ENCODE measurements at regions not wholly inside any gene's neighbourhood (a gene's known extent, or its start where the extent isn't known, plus 50 kb on each side); places are given as distances from the start of the nearest gene placed in this dataset.

DNA sequence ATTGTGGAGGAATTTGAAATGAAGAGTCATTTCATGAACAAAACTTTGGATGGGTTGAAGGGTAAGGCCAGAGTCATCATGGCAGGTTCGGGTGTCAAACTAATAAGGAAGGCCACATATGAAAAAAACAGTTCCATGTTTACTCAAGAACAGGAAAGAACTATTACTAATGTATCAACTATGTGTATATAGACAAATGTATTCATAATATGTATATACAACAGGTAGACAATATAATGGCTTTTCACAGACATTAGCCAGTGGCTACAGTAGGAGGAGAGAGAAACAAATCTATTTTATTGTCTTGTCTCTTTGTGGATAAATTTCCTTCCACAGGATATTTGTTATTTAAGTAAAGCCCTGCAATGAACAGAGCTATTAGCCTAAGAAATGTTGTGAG is 101.1 kb downstream of the CBLL2 start:
- no peak for TF ChIP-seq RAD21 (conservative IDR thresholded peaks at IDR 0.05)
- no peak for TF ChIP-seq SMC3 (conservative IDR thresholded peaks at IDR 0.05; ENCODE audit: poor library complexity)
- no peak for TF ChIP-seq POLR2AphosphoS5 (IDR thresholded peaks at IDR 0.05)
- TF ChIP-seq EP300 (conservative IDR thresholded peaks at IDR 0.05; ENCODE audit: poor library complexity, severe bottlenecking): no peak
- TF ChIP-seq, protein P1, sequence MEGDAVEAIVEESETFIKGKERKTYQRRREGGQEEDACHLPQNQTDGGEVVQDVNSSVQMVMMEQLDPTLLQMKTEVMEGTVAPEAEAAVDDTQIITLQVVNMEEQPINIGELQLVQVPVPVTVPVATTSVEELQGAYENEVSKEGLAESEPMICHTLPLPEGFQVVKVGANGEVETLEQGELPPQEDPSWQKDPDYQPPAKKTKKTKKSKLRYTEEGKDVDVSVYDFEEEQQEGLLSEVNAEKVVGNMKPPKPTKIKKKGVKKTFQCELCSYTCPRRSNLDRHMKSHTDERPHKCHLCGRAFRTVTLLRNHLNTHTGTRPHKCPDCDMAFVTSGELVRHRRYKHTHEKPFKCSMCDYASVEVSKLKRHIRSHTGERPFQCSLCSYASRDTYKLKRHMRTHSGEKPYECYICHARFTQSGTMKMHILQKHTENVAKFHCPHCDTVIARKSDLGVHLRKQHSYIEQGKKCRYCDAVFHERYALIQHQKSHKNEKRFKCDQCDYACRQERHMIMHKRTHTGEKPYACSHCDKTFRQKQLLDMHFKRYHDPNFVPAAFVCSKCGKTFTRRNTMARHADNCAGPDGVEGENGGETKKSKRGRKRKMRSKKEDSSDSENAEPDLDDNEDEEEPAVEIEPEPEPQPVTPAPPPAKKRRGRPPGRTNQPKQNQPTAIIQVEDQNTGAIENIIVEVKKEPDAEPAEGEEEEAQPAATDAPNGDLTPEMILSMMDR (IDR thresholded peaks at IDR 0.05; ENCODE audit: poor library complexity, severe bottlenecking): no peak
- TF ChIP-seq EZH2 (IDR thresholded peaks at IDR 0.05; ENCODE audit: borderline replicate concordance, insufficient read depth, low read length, poor library complexity, severe bottlenecking): no peak
- TF ChIP-seq TAF1 (IDR thresholded peaks at IDR 0.05; ENCODE audit: low read depth): no peak
- no peak for TF ChIP-seq MXI1 (conservative IDR thresholded peaks at IDR 0.05; ENCODE audit: poor library complexity, severe bottlenecking)
- TF ChIP-seq, protein P2, sequence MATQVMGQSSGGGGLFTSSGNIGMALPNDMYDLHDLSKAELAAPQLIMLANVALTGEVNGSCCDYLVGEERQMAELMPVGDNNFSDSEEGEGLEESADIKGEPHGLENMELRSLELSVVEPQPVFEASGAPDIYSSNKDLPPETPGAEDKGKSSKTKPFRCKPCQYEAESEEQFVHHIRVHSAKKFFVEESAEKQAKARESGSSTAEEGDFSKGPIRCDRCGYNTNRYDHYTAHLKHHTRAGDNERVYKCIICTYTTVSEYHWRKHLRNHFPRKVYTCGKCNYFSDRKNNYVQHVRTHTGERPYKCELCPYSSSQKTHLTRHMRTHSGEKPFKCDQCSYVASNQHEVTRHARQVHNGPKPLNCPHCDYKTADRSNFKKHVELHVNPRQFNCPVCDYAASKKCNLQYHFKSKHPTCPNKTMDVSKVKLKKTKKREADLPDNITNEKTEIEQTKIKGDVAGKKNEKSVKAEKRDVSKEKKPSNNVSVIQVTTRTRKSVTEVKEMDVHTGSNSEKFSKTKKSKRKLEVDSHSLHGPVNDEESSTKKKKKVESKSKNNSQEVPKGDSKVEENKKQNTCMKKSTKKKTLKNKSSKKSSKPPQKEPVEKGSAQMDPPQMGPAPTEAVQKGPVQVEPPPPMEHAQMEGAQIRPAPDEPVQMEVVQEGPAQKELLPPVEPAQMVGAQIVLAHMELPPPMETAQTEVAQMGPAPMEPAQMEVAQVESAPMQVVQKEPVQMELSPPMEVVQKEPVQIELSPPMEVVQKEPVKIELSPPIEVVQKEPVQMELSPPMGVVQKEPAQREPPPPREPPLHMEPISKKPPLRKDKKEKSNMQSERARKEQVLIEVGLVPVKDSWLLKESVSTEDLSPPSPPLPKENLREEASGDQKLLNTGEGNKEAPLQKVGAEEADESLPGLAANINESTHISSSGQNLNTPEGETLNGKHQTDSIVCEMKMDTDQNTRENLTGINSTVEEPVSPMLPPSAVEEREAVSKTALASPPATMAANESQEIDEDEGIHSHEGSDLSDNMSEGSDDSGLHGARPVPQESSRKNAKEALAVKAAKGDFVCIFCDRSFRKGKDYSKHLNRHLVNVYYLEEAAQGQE (IDR thresholded peaks at IDR 0.05; ENCODE audit: borderline replicate concordance): no peak
- Histone ChIP-seq H4K20me1 (ENCODE audit: insufficient read depth) (no peaks in the 10 kb centered on the region), H3F3A (ENCODE audit: insufficient read depth, low read length, poor library complexity, severe bottlenecking) (no peaks in the 10 kb centered on the region), H3K9me3 (ENCODE audit: low read length) (no peaks in the 10 kb centered on the region), H3K4me3 (ENCODE audit: low read length) (no peak overlapping the region), H3K9me2 (ENCODE audit: insufficient read depth, low read length) (no peaks in the 10 kb centered on the region), H2AFZ (ENCODE audit: low read depth, low read length) (no peak overlapping the region), H3K27me3 (ENCODE audit: insufficient read depth, low read depth, low read length) (no peaks in the 10 kb centered on the region), H3K36me3 (ENCODE audit: insufficient read depth, low read length) (no peaks in the 10 kb centered on the region), H3K27ac (ENCODE audit: low read length) (no peak overlapping the region), H3K4me2 (ENCODE audit: low read length) (no peak overlapping the region), H3K9ac (ENCODE audit: low read length) (no peak overlapping the region), H3K79me2 (replicated peaks; ENCODE audit: insufficient read depth, low read length) (no peaks in the 10 kb centered on the region)

DNA sequence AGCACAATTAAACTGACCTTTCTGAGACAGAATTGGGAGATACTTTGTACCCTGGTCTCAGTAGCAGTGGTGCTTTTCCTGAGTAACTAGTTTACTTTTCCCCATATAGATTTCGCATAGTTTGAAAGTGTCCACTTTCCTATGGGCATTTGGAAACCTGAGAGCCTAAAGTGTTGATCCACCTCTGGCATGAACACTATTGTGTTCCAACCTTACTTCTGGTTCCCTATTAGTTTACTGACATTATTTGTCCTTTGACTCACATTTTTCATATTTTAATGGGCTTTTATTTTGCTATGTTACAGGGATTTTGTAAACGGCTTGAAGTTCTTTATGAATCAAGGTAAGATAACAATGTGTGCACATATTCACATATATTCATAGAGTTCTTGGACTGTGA is 103.7 kb downstream of the CBLL2 start:
- Histone ChIP-seq H3K27me3 (ENCODE audit: insufficient read depth, low read depth, low read length) (no peaks in the 10 kb centered on the region), H3K9me2 (ENCODE audit: insufficient read depth, low read length) (no peaks in the 10 kb centered on the region), H3F3A (ENCODE audit: insufficient read depth, low read length, poor library complexity, severe bottlenecking) (no peaks in the 10 kb centered on the region), H2AFZ (ENCODE audit: low read depth, low read length) (no peak overlapping the region), H3K79me2 (replicated peaks; ENCODE audit: insufficient read depth, low read length) (no peaks in the 10 kb centered on the region), H3K4me2 (ENCODE audit: low read length) (no peak overlapping the region), H3K27ac (ENCODE audit: low read length) (no peak overlapping the region), H3K9ac (ENCODE audit: low read length) (no peak overlapping the region), H3K36me3 (ENCODE audit: insufficient read depth, low read length) (no peaks in the 10 kb centered on the region), H4K20me1 (ENCODE audit: insufficient read depth) (no peaks in the 10 kb centered on the region), H3K9me3 (ENCODE audit: low read length) (no peaks in the 10 kb centered on the region), H3K4me3 (ENCODE audit: low read length) (no peak overlapping the region)
- no peak for TF ChIP-seq TAF1 (IDR thresholded peaks at IDR 0.05; ENCODE audit: low read depth)
- TF ChIP-seq EP300 (conservative IDR thresholded peaks at IDR 0.05; ENCODE audit: poor library complexity, severe bottlenecking): no peak
- no peak for TF ChIP-seq SMC3 (conservative IDR thresholded peaks at IDR 0.05; ENCODE audit: poor library complexity)
- TF ChIP-seq, protein P2 (IDR thresholded peaks at IDR 0.05; ENCODE audit: borderline replicate concordance): no peak
- no peak for TF ChIP-seq EZH2 (IDR thresholded peaks at IDR 0.05; ENCODE audit: borderline replicate concordance, insufficient read depth, low read length, poor library complexity, severe bottlenecking)
- TF ChIP-seq POLR2AphosphoS5 (IDR thresholded peaks at IDR 0.05): no peak
- TF ChIP-seq, protein P1 (IDR thresholded peaks at IDR 0.05; ENCODE audit: poor library complexity, severe bottlenecking): no peak

Data from neural cell (in vitro differentiated cells).